OCI-LY7 (cell line): ENCODE measurements at regions not wholly inside any gene's neighbourhood (a gene's known extent, or its start where the extent isn't known, plus 50 kb on each side); places are given as distances from the start of the nearest gene placed in this dataset.

Experiments
- BruUV-seq: library from RNA; stranded (reverse); fragments of 400-500 nt; replicated peaks from 2 replicates; lab custom pipeline; 2021; lab: Mats Ljungman, UMichigan
- CTCF ChIA-PET: fragments of 300-600 bp; sonication (Branson Sonifier 250); formaldehyde crosslinking; loops from one replicate; lab custom pipeline; 2022; ENCODE audit warnings: antibody characterized with exemption; ENCODE audit not compliant: unreplicated experiment; lab: Charles Lee
- POLR2A ChIA-PET: fragments of 300-600 bp; sonication (Branson Sonifier 250); formaldehyde crosslinking; loops from one replicate; lab custom pipeline; 2022; ENCODE audit warnings: antibody characterized with exemption; lab: Charles Lee
- DNase-seq: peaks from one replicate; pipeline ENCODE4 v3.0.0-alpha.2; 2015; ENCODE audit warnings: low spot score
- H2AFZ ChIP-seq: fragments of 200-600 bp; sonication (generic), shearing (Covaris generic); 2 replicates; pipeline ENCODE4 v1.6.1; 2014; ENCODE audit warnings: mild to moderate bottlenecking, antibody characterized with exemption, low read length, moderate library complexity
- H3K27ac ChIP-seq: fragments of 200-600 bp; sonication (generic); 2 replicates; pipeline ENCODE4 v1.5.1; 2014; ENCODE audit warnings: mixed run types, low read depth, mild to moderate bottlenecking, moderate library complexity, low read length, inconsistent platforms; ENCODE audit not compliant: poor library complexity, severe bottlenecking
- H3K36me3 ChIP-seq: fragments of 200-600 bp; sonication (generic); 2 replicates; pipeline ENCODE4 v1.6.1; 2014; ENCODE audit warnings: mild to moderate bottlenecking, antibody characterized with exemption, low read length, moderate library complexity, mixed read lengths; ENCODE audit not compliant: insufficient read depth
- H3K4me1 ChIP-seq: fragments of 200-600 bp; sonication (generic); 2 replicates; pipeline ENCODE4 v1.5.1; 2014; ENCODE audit warnings: mild to moderate bottlenecking, low read length; ENCODE audit not compliant: insufficient read depth, poor library complexity, severe bottlenecking
- H3K4me2 ChIP-seq: fragments of 200-600 bp; sonication (generic); 2 replicates; pipeline ENCODE4 v1.6.1; 2014; ENCODE audit warnings: mild to moderate bottlenecking, low read length
- H3K4me3 ChIP-seq: fragments of 200-600 bp; sonication (generic); 2 replicates; pipeline ENCODE4 v1.5.1; 2014; ENCODE audit warnings: mild to moderate bottlenecking, low read depth, low read length; ENCODE audit not compliant: poor library complexity, severe bottlenecking
- H3K79me2 ChIP-seq: fragments of 200-600 bp; sonication (generic); 2 replicates; pipeline ENCODE4 v1.6.1; 2016; ENCODE audit warnings: low read depth, mild to moderate bottlenecking, low read length, moderate library complexity, mixed read lengths; ENCODE audit not compliant: insufficient read depth
- H3K9me2 ChIP-seq: fragments of 200-600 bp; sonication (generic); 2 replicates; pipeline ENCODE4 v1.6.1; 2016; ENCODE audit warnings: mild to moderate bottlenecking, low read length, mixed read lengths; ENCODE audit not compliant: insufficient read depth
- H3K9me3 ChIP-seq: fragments of 200-600 bp; sonication (generic); 2 replicates; pipeline ENCODE4 v1.6.1; 2014; ENCODE audit warnings: mild to moderate bottlenecking, mixed run types, low read length, mixed read lengths
- H4K20me1 ChIP-seq: fragments of 200-600 bp; sonication (generic); 2 replicates; pipeline ENCODE4 v1.6.1; 2014; ENCODE audit warnings: mild to moderate bottlenecking, antibody characterized with exemption, low read length, moderate library complexity, mixed read lengths; ENCODE audit not compliant: insufficient read depth
- CTCF ChIP-seq: fragments of 200-600 bp; sonication (generic); conservative IDR thresholded peaks from 2 replicates; pipeline ENCODE4 v1.5.1; 2014; ENCODE audit warnings: mild to moderate bottlenecking, antibody characterized with exemption, low read length, moderate library complexity, mixed read lengths
- EZH2phosphoT487 ChIP-seq: fragments of 200-600 bp; sonication (generic); IDR thresholded peaks from 2 replicates; pipeline ENCODE4 v1.6.1; 2018; ENCODE audit warnings: low read depth, borderline replicate concordance, mild to moderate bottlenecking, mixed run types, antibody characterized with exemption, low read length, moderate library complexity, mixed read lengths
- intact Hi-C: fragments of 100-400 bp; cut with micrococcal nuclease; formaldehyde crosslinking; loops from one replicate; pipeline ENCODE4 v1.10.0; 2022; ENCODE audit not compliant: unreplicated experiment

DNA sequence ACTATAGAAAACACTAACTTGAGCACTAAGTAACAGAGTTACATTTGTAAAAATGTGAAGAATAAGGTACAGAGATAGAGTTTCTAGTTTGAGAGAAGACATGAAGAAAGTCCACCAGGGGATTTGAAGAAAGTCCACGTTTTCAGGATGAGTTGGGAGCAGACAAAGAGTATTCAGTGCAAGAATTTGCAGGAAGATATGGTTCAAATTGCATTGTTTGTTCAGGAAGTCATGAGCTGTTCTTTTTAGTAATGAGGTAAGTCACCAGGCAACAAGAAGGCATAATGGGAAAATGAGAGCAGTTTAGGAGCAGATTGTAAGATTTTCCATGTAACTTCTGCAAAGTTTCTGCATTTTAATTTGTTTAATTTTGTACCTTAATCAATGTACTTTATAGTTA is 618.0 kb downstream of the DACH1 start:
- Histone ChIP-seq H2AFZ (no peak overlapping the region), H3K9me2 (no peaks in the 10 kb centered on the region), H3K27ac (no peak overlapping the region), H3K79me2 (no peaks in the 10 kb centered on the region), H3K4me3 (no peak overlapping the region), H3K4me1 (no peaks in the 10 kb centered on the region), H3K36me3 (no peaks in the 10 kb centered on the region), H3K4me2 (no peak overlapping the region), H4K20me1 (no peaks in the 10 kb centered on the region), H3K9me3 (no peaks in the 10 kb centered on the region)
- POLR2A ChIA-PET: no interaction called here
- intact Hi-C loops: no loop called here
- DNase-seq: no peak
- TF ChIP-seq EZH2phosphoT487: no peak
- TF ChIP-seq CTCF: no peak
- CTCF ChIA-PET: no interaction called here
- BruUV-seq: no TSS peak

- Histone ChIP-seq H4K20me1 (no peaks in the 10 kb centered on the region), H3K4me2 (no peak overlapping the region), H3K9me3 (no peaks in the 10 kb centered on the region), H2AFZ (no peak overlapping the region), H3K27ac (no peak overlapping the region), H3K4me3 (no peak overlapping the region), H3K4me1 (no peaks in the 10 kb centered on the region), H3K9me2 (no peaks in the 10 kb centered on the region), H3K79me2 (no peaks in the 10 kb centered on the region), H3K36me3 (no peaks in the 10 kb centered on the region)
- TF ChIP-seq EZH2phosphoT487 (no peak), CTCF (no peak)
- DNase-seq: no peak
- CTCF ChIA-PET: no interaction called here
- POLR2A ChIA-PET: no interaction called here
- BruUV-seq: no TSS peak
- intact Hi-C loops: no loop called here
Observed at GRCh38 chr13:71244161-71244560, 622.8 kb downstream of the DACH1 start.

DNA sequence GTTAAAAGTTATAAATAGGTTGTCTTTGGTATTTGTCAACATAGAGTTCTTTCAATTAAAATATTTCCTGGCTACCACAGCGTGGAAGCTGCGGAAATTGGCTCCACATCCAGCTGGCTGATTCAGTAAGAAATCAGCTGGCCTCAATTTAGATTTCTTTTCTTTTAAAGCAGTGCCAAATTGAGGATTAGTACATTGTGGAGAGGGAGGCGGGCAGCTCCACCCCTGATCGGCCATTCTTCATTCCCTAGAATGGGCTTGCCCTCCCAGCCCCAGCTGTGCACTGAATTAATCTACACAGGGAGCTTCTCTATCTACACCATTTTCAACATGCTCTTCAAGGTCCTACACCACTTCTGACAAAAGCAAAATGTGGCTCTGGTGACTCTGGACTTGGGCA is 624.8 kb downstream of the DACH1 start:
- Histone ChIP-seq H3K79me2 (no peaks in the 10 kb centered on the region), H3K4me3 (no peak overlapping the region), H3K9me3 (no peaks in the 10 kb centered on the region), H3K4me2 (no peak overlapping the region), H3K9me2 (no peaks in the 10 kb centered on the region), H3K27ac (no peak overlapping the region), H3K36me3 (no peaks in the 10 kb centered on the region), H2AFZ (no peak overlapping the region), H4K20me1 (no peaks in the 10 kb centered on the region), H3K4me1 (no peaks in the 10 kb centered on the region)
- POLR2A ChIA-PET: no interaction called here
- BruUV-seq: no TSS peak
- CTCF ChIA-PET: no interaction called here
- DNase-seq: no peak
- TF ChIP-seq EZH2phosphoT487 (no peak), CTCF (no peak)
- intact Hi-C loops: no loop called here
